Stomach (tissue), 8 donors: ENCODE measurements at regions not wholly inside any gene's neighbourhood (a gene's known extent, or its start where the extent isn't known, plus 50 kb on each side); places are given as distances from the start of the nearest gene placed in this dataset.

Source experiments
- DNase-seq, 2 donors: peaks; one replicate each; pipeline versions ENCODE4 v3.0.0 to v3.0.0-alpha.2; 2013 to 2019
- H3K27ac ChIP-seq, 5 donors: fragments of 200-600 bp in 4 of 5; sonication (generic) in 4 of 5; one replicate each; pipeline ENCODE4 v1.5.1; 2013 to 2019; ENCODE audit warnings: mild to moderate bottlenecking in 1 of 5, moderate library complexity in 1 of 5
- H3K27me3 ChIP-seq, 3 donors: fragments of 200-600 bp; sonication (generic); one replicate each; pipeline ENCODE4 v1.5.1; 2017 to 2019; ENCODE audit warnings: mixed run types in 1 of 3
- H3K36me3 ChIP-seq, 4 donors: fragments of 200-600 bp; sonication (generic); 1 replicate in 3 of 4; 2 replicates in 1 of 4; pipeline ENCODE4 v1.5.1; 2016 to 2019
- H3K4me1 ChIP-seq, 4 donors: fragments of 200-600 bp; sonication (generic); one replicate each; pipeline ENCODE4 v1.5.1; 2016 to 2019
- H3K4me3 ChIP-seq, 4 donors: fragments of 200-600 bp; sonication (generic) in 3 of 4; one replicate each; pipeline ENCODE4 v1.5.1; 2016 to 2019; ENCODE audit warnings: mild to moderate bottlenecking in 1 of 4
- H3K9me3 ChIP-seq, 4 donors: fragments of 200-600 bp; sonication (generic); one replicate each; pipeline ENCODE4 v1.5.1; 2016 to 2019
- CTCF ChIP-seq, 7 experiments: fragments of 450-650 bp in 4 of 7; fragments of 200-600 bp in 3 of 7; sonication (generic) in 3 of 7; IDR thresholded peaks; one replicate each; pipeline ENCODE4 v1.5.1; 2016 to 2019; ENCODE audit warnings: antibody characterized with exemption in 7 of 7, control low read depth in 2 of 7, mild to moderate bottlenecking in 1 of 7
- EP300 ChIP-seq: sonication (generic); formaldehyde crosslinking; IDR thresholded peaks from one replicate; pipeline ENCODE4 v1.6.1; 2017; ENCODE audit warnings: antibody characterized with exemption
- POLR2A ChIP-seq, 4 donors: fragments of 450-650 bp; IDR thresholded peaks; one replicate each; pipeline ENCODE4 v1.6.1; 2016; ENCODE audit warnings: antibody characterized with exemption in 4 of 4, control low read depth in 2 of 4, mild to moderate bottlenecking in 1 of 4, moderate library complexity in 1 of 4
- POLR2AphosphoS5 ChIP-seq, 3 donors: sonication (generic); formaldehyde crosslinking; IDR thresholded peaks; one replicate each; pipeline ENCODE4 v1.6.1; 2016; ENCODE audit warnings: antibody characterized with exemption in 3 of 3
- whole genome bisulfite sequencing, 5 donors: extraction: QIAGEN DNeasy Blood & Tissue Kit in 3 of 5; methylation state at CpG; one replicate each; pipeline versions ENCODE4 v1.1.5 to v1.1.7; 2013 to 2018; 5-methylcytosine and 5-hydroxymethylcytosine counted together
- intact Hi-C: fragments of 100-400 bp; cut with DNase I; formaldehyde crosslinking; loops from one replicate; pipeline ENCODE4 v1.15.1; 2023; ENCODE audit warnings: low total_unique reads
- donor health status: healthy with polysubstance abuse.
- donor health status: Bipolar disorder and iron deficiency.
- donor health status: healthy.

GRCh38 chr3:102095383-102095782, 246.1 kb downstream of the NFKBIZ start:
- DNase-seq = no peak
- Histone ChIP-seq H3K27ac (no peak overlapping the region), H3K9me3 (no peaks in the 10 kb centered on the region), H3K4me3 (no peak overlapping the region), H3K36me3 (no peaks in the 10 kb centered on the region), H3K4me1 (peaks cover 0 to 7% (median 0%) of the 10 kb centered on the region in 4 donors), H3K27me3 (no peaks in the 10 kb centered on the region)
- 89 to 100% (median 98%) methylated on average over 1 of the region's 1 CpG for WGBS, 5 donors
- intact Hi-C loops = no loop called here
- no peak for TF ChIP-seq POLR2A (IDR thresholded peaks at IDR 0.05)
- no peak for TF ChIP-seq EP300
- no peak for TF ChIP-seq POLR2AphosphoS5 (IDR thresholded peaks at IDR 0.05)
- no peak for TF ChIP-seq CTCF (IDR thresholded peaks at IDR 0.05)

GRCh38 chr3:102096066-102096465, 246.8 kb downstream of the NFKBIZ start:
- TF ChIP-seq POLR2A (IDR thresholded peaks at IDR 0.05) (no peak), POLR2AphosphoS5 (IDR thresholded peaks at IDR 0.05) (no peak), CTCF (IDR thresholded peaks at IDR 0.05) (no peak), EP300 (no peak)
- DNase-seq = no peak
- Histone ChIP-seq H3K9me3 (no peaks in the 10 kb centered on the region), H3K4me1 (peaks cover 0 to 7% (median 0%) of the 10 kb centered on the region in 4 donors), H3K4me3 (no peak overlapping the region), H3K27ac (no peak overlapping the region), H3K36me3 (no peaks in the 10 kb centered on the region), H3K27me3 (no peaks in the 10 kb centered on the region)
- intact Hi-C loops = no loop called here
- WGBS, 5 donors = 48 to 71% (median 62%) methylated on average over 2 of the region's 2 CpGs

- no peak for DNase-seq
- no peak overlapping the region for H3K4me3 ChIP-seq
- peaks cover 0 to 9% (median 0%) of the 10 kb centered on the region in 4 donors for H3K4me1 ChIP-seq
- WGBS, 5 donors = 85 to 92% (median 89%) methylated on average over 3 of the region's 3 CpGs
- H3K27ac ChIP-seq = no peak overlapping the region
- TF ChIP-seq EP300 = no peak
- TF ChIP-seq POLR2A (IDR thresholded peaks at IDR 0.05) = no peak
- no peak for TF ChIP-seq CTCF (IDR thresholded peaks at IDR 0.05)
- no peak for TF ChIP-seq POLR2AphosphoS5 (IDR thresholded peaks at IDR 0.05)
- no peaks in the 10 kb centered on the region for H3K27me3 ChIP-seq
- H3K36me3 ChIP-seq = no peaks in the 10 kb centered on the region
- intact Hi-C loops = no loop called here
- H3K9me3 ChIP-seq = no peaks in the 10 kb centered on the region
Measured at GRCh38 chr3:102098130-102098885, 249.0 kb downstream of the NFKBIZ start.

- Histone ChIP-seq H3K4me3 (no peak overlapping the region), H3K27me3 (no peaks in the 10 kb centered on the region), H3K9me3 (no peaks in the 10 kb centered on the region), H3K4me1 (peaks cover 0 to 3% (median 0%) of the 10 kb centered on the region in 4 donors), H3K36me3 (no peaks in the 10 kb centered on the region), H3K27ac (no peak overlapping the region)
- no peak for DNase-seq
- intact Hi-C loops = no loop called here
- TF ChIP-seq CTCF (IDR thresholded peaks at IDR 0.05) (no peak), EP300 (no peak), POLR2A (IDR thresholded peaks at IDR 0.05) (no peak), POLR2AphosphoS5 (IDR thresholded peaks at IDR 0.05) (no peak)
- 67 to 88% (median 86%) methylated on average over 1 of the region's 1 CpG for WGBS, 5 donors
Measured at GRCh38 chr3:102099913-102100312, 250.6 kb downstream of the NFKBIZ start.
